ENCODE measurements at regions not wholly inside any gene's neighbourhood (a gene's known extent, or its start where the extent isn't known, plus 50 kb on each side); places are given as distances from the start of the nearest gene placed in this dataset.

GRCh38 chr21:19648391-19648790, 1244.8 kb upstream of the TMPRSS15 start:
- no peak for DNase-seq (ENCODE audit: low spot score)

DNA sequence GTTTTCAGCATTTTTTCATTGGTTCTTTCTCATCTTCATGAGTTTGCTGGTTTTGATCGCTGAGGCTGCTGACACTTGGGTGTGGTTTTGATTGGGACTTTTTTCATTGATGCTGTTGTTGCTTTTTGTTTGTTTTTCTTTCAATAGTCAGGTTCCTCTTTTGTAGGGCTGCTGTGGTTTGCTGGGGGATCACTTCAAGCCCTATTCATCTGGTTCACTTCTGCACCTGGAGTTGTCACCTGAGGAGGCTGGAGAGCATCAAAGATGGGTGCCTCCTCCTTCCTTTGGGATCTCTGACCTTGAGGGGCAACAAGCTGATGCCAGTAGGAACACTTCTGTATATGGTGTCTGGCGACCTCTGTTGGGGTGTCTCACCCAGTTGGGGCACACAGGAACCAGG, 1279.9 kb upstream of the TMPRSS15 start:
- DNase-seq (ENCODE audit: low spot score) = no peak

DNA sequence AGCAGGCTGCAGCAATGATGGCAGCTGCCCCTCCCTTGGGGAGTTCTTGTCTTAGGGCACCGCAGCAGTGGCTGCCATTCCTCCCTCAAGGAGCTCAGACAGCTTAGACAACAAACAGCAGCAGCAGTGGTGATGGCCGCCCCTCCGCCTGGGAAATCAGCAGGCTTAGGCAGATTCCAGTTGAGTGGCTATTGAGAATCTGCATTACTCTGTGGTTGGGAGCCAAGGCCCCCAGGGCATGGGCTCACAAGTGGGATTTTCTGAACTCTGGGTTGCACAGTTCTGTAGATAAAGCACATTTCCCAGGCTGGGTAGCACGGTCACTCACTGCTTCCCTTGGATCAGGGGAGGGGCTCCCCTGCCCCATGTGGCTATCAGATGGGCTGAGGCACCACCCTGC, 1280.7 kb upstream of the TMPRSS15 start:
- DNase-seq (ENCODE audit: low spot score) = no peak

DNA sequence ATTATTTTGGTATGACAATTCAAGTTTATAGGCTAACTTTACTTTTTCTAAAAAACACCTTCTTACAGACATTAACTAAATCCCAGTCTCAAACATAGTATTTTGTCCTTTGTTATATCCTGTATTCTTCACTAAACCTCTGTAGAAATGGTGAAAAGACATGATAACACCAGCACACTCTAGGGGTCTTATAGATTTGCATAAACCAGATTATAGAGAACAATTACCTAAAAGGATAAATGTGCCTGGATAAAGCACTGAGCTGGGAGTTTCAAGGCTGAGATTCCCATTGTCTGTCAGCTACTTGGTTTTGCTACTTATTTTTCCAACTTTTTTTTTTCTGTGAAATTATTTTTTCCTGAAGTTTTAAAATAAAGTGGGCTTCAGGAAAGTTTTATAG, 1288.6 kb upstream of the TMPRSS15 start:
- no peak for DNase-seq (ENCODE audit: low spot score)

GRCh38 chr21:19695796-19696195, 1292.2 kb upstream of the TMPRSS15 start:
- DNase-seq (ENCODE audit: low spot score) = no peak

DNA sequence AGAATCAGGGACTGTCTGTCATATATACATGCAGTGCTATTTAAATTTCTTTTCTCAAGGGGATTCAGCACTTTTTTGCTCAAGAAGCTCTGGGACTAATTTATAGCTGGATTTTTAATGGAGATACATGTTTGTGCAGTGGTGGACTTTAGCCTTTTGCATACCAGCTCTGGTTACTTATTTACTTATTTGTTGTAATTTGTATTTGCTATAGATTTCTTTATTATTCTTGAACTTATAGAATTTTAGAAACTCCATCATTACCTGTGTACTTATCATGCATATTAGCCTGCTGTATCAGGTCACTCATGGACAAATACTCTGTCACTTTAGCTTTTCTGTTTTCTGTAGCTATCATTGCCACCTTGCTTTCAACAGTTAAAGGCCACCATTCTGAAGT, 1296.9 kb upstream of the TMPRSS15 start:
- no peak for DNase-seq (ENCODE audit: low spot score)

DNA sequence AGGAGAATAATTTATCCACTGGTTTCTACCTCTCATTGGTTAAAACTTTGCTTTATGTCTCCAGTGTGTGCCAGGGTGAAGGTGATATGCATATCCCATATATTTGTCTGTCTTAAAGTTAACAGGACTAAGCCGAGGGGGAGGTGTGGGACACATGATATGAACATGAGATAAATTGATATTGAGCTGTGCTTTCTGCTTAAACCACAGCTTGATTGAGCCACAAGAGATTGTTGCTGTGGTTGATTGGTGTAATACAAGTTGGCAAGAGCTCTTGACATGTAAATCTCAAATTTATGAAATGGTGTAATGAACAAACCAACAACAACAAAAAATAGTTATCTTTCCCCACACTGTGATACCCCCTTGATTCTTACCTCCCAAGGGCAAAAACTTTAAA, 1295.5 kb upstream of the NCAM2 start:
- DNase-seq (ENCODE audit: low spot score) = no peak

DNA sequence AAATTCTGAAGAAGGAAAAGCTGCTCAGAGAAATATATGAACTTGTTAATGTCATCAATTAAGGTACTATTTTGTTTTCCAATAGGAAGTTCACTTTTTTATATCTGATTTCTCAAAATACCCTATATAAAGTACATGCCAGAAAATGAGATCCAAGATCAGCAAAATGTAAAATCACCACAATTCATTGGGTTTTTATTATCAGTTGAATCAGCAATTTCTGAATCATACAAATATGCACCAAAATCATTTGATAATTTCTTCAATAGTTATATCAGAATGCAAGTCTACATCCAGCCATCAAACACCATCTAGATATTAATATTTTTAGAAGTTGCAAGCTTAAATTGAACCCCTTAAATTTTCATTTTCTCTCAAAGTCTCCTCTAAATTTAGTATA, 1293.4 kb upstream of the NCAM2 start:
- no peak for DNase-seq (ENCODE audit: low spot score)

GRCh38 chr21:19712441-19712840, 1285.8 kb upstream of the NCAM2 start:
- DNase-seq (ENCODE audit: low spot score) = no peak

DNA sequence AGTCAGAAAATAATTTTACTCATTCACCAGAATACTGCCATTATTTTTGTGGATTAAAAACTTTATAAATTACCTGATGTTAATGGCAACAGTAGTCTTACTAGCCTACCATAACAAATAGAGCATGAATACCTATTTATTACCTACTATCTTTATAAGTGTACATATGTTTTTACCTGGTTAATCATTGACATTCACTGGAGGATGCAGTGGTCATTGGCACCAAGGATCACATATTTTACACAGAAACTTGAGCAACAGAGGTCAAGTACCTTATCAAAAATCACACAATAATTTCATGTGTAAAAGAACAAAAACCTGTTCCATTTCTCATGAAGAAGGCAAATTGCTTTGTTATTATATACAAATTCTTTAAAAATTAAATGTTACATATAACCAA, 1284.9 kb upstream of the NCAM2 start:
- no peak for DNase-seq (ENCODE audit: low spot score)

DNA sequence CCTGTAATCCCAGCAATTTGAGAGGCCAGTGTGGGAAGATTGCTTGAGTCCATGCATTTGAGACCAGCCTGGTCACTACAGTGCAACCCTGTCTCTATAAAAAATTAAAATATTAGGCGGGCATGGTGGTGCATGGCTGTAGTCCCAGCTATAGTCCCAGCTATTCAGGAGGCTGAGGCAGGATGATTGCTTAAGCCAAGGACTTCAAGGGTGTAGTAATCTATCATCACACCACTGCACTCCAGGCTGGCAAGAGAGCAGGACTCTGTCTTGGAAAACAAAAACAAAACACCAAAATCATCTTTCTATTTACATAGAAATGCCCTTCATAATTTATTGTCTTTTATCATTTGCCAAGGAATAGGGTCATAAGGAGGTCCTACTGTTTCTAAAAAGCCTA, 1274.1 kb upstream of the NCAM2 start:
- no peak for DNase-seq (ENCODE audit: low spot score)

DNA sequence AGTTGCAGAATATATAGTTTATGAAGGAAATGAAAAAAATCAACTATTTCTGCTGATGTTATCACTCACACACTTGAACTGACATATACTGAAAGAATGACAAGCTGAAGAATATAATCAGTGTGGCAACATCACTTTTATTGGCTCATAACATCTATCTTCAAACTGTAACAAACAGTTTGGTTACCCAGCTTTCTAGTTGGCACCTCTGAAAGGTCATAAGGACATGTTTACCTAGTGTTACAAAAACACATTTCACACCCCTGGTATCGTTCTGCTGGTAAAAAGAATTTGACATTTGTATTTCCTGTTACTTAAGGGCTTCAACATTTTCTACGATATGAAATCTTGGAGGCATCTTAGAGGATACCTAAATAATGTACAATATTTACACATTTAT, 1267.0 kb upstream of the NCAM2 start:
- DNase-seq (ENCODE audit: low spot score) = no peak

DNA sequence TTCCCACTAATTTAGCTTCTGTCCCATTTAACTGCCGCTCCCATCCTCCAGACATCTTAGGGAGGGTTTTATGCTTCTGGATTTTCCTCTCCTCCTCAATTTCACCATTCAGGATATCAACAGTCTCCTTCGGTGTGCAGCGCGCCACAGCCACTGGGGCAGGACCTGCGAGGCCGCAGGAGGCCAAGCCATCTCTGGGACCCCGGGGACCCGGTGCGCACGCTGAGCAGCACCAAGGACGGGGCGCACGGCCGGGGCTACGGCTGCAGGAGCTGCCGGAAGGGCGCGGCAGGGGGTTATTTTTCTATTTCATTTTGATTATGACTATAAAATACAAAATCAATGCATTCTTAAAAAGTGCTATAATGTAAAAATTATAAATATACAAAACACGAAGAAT, 1238.4 kb upstream of the NCAM2 start:
- DNase-seq (ENCODE audit: low spot score) = no peak

DNA sequence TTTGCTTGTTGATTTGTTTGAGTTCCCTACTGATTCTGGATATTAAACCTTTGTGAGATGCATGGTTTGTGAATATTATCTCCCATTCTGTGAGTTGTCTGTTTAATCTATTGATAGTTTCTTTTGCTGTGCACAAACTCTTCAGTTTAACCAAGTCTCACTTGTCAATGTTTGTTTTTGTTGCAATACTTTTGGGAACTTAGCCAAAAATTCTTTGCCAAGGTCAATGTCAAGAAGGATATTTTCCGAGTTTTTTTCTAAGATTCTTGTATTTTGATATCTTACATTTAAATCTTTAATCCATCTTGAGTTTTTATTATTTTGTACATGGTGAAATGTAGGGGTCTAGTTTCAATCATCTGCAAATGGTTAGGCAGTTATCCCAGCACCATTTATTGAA, 1230.7 kb upstream of the NCAM2 start:
- no peak for DNase-seq (ENCODE audit: low spot score)

DNA sequence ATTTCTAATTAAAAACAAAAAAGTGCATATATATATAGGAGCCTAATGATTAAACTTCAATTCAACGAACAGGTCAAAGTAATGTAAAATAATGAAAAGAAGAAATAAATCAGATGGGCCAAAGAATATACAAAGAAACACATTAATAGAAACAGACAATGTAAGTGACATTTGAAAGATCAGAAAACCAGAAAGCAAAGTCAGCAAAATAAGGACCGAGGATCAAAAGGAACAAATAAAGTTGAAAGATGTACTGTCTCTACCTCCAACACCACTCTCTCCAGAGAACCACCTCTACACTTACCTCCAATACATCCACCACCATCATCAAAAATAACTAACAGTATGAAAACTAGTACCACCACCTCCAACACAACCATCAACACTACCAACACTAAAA, 1226.3 kb upstream of the NCAM2 start:
- DNase-seq (ENCODE audit: low spot score) = no peak

GRCh38 chr21:19776076-19776475, 1222.1 kb upstream of the NCAM2 start:
- no peak for DNase-seq (ENCODE audit: low spot score)

DNA sequence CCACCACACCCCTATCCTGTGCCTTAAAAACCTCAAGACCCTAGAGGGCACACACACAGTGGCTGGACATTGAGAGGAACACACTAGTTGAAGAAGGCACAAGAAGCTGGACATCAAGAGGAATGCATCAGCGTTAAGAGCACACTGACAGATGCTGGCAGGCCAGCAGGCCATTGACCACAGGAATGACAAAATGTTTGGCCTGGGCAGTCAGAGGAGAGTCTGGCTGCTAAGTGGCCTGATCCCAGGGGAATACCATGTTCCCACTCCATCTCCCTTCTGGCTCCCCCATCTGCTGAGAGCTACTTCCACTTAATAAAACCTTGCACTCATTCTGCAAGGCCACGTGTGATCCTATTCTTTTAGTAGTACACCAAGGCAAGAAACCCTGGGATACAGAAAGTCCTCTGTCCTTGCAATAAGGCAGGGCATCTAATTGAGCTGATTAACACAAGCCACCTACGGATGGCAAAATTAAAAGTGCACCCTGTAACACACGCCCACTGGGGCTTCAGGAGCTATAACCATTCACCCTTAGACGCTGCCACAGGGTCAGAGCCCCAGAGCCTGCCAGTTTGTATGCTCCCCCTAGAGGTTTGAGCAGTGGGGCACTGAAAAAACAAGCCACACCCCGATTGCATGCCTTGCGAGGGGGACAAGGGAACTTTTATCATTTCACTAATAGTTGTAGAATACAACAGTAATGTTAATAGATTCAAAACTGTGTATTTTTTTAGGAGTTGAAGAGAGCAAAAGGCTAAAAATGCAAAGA, 1216.1 kb upstream of the NCAM2 start:
- DNase-seq (ENCODE audit: low spot score) = no peak

DNA sequence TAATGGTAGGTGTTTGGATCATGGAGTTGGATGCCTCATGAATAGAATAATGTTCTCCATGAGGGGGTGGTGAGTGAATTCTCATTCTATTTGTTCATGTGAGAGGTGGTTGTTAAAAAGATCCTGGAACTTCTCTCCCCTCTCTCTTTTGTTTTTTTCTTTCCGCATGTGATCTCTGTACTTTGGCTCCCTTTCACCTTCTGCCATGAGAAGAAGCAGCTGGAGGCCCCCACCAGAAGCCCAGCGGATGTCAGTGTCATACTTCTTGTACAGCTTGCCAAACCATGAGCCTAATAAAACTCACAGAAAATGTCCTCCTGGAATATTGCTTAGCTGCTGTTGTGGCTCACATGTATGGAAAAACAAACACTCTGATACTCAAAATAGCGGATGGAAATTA, 1212.3 kb upstream of the NCAM2 start:
- DNase-seq (ENCODE audit: low spot score) = no peak

GRCh38 chr21:19792004-19792403, 1206.2 kb upstream of the NCAM2 start:
- no peak for DNase-seq (ENCODE audit: low spot score)

DNA sequence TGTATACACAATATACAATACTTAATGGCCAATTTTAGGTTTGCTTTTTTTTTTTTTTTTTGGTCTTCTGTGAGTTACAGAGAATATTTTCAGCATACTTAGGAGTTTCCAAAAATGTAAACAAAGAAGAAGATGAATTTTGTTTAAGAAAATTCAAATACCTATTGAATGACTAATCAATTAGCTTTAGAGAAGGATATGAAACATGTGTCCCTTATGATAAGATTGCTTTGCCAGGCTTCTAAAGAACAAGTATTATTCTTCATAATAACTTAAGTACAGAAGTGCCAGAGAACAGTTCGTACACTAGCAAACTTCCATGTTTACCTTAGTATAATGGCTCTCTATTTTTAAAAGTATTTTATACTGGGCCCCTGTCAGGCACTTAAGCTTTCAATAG, 1191.0 kb upstream of the NCAM2 start:
- no peak for DNase-seq (ENCODE audit: low spot score)

DNA sequence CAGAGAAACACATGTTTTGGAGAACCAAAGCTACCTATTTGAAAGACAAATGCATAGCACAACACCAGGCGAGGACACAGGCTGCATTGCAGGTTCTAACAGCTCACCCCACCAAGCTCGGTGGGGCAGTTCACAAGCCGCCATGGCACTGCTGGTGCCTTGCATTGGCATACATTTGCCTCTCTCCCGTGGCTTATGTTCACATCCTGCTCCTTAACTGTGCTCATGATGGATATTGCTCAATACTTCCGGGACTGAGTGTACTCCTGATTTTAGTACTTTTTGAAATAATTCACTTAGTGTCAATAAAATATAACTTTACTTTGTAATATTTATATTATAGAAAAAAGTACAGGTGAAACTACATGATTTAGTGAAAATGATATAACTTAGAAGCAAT, 1187.4 kb upstream of the NCAM2 start:
- no peak for DNase-seq (ENCODE audit: low spot score)

- DNase-seq (ENCODE audit: low spot score) = no peak
Observed at GRCh38 chr21:19830446-19830845, 1167.8 kb upstream of the NCAM2 start.

DNA sequence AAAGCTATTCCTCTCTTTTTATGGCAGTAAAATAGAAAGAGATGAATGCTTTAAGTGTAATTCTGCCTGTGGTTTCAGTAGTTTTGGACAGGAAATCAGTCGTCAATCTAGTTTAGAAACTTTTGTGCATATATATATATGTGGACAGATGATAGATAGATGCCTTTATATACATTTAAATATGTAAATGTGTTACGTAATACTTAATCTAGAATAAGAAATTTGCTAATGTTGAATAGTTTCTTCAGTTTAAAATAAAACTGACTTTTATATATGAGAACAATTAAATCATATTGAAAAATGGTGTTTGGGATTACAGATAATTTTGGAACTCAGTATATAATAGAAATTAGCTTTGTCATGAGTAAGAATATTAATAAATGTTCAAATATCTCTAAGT, 1165.7 kb upstream of the NCAM2 start:
- DNase-seq (ENCODE audit: low spot score) = no peak

DNA sequence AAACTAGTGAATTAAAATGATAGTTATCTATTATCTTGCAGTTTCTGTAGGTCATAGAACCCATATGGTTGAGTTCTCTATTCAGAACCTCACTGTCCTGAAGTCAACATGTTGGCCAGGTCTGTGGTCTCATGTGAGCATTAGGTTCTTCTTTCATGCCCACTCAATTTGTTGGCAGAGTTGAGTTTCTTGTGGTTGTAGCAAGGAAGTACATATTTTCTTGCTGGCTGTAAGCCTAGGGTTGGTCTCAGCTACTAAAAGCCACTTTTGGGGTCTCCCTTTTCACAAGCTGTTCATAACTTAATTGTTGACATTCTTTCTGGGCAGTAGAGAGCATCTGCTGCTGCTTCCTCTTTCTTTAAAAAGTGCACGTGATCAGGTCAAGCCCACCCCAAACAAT, 1165.1 kb upstream of the NCAM2 start:
- DNase-seq (ENCODE audit: low spot score) = no peak

GRCh38 chr21:19842601-19843000, 1155.6 kb upstream of the NCAM2 start:
- DNase-seq (ENCODE audit: low spot score) = no peak
